ENCODE measurements at regions not wholly inside any gene's neighbourhood (a gene's known extent, or its start where the extent isn't known, plus 50 kb on each side); places are given as distances from the start of the nearest gene placed in this dataset.

DNA sequence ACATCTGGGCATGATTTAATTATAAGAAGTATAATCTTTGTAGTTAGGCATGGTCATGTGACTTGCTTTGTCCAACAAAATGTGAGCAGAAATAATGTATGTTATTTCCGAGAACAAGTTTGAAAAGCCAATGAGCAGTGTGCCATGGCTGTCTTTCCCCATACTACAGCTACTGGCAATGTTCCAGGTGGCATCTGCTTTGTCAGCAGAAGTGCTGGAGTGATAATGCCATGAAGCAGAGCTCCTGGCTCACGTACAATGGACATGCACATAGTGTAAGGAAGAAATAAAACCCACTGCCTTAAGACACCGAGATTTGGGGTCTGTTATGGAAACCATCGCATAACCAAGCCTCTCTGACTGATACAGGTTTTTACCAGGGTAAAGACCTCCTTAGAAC, 212.6 kb upstream of the RASGEF1B start:
- Histone ChIP-seq H3K4me1 (ENCODE audit: control insufficient read depth in 2 of 2, insufficient read depth in 2 of 2, low read length in 2 of 2) (peaks cover 0 to 4% of the 10 kb centered on the region in 2 donors), H2AFZ (ENCODE audit: insufficient read depth, low read depth, low read length, poor library complexity, severe bottlenecking) (no peak overlapping the region), H4K20me1 (ENCODE audit: control insufficient read depth, insufficient read depth, low read length, poor library complexity, severe bottlenecking) (no peaks in the 10 kb centered on the region), H3K9ac (ENCODE audit: low read length) (no peak overlapping the region), H3K79me2 (ENCODE audit: control insufficient read depth, insufficient read depth, low read length) (no peaks in the 10 kb centered on the region), H3K27ac (ENCODE audit: low read length in 2 of 2) (no peak overlapping the region), H3K27me3 (replicated peaks in 1 of 4; ENCODE audit: control extremely low read depth in 1 of 4, control insufficient read depth in 3 of 4, insufficient read depth in 4 of 4, low read length in 3 of 4) (no peaks in the 10 kb centered on the region), H3K36me3 (replicated peaks in 1 of 2; ENCODE audit: control extremely low read depth in 1 of 2, control insufficient read depth in 1 of 2, extremely low read depth in 1 of 2, insufficient read depth in 2 of 2, low read length in 1 of 2) (no peaks in the 10 kb centered on the region), H3K4me2 (replicated peaks; ENCODE audit: low read depth, low read length, poor library complexity, severe bottlenecking) (no peak overlapping the region), H3K9me3 (ENCODE audit: control extremely low read depth in 1 of 3, control insufficient read depth in 2 of 3, insufficient read depth in 1 of 3, low read length in 2 of 3) (no peaks in the 10 kb centered on the region), H3K4me3 (ENCODE audit: control extremely low read depth in 1 of 5, extremely low read depth in 1 of 5, insufficient read depth in 1 of 5, low read depth in 2 of 5, low read length in 4 of 5) (no peak overlapping the region)
- no peak overlapping the region for H3K27ac Mint-ChIP-seq
- no peaks in the 10 kb centered on the region for H3K27me3 Mint-ChIP-seq
- DNase-seq: no peak
- no peak overlapping the region for H3K4me3 Mint-ChIP-seq
- ChIA-PET POLR2A (no interaction called here), CTCF (interaction anchor here (0.8 to 9.2 kb wide), 2 partner anchors 13 to 215 kb away, joined by 3 to 148 read pairs; partner anchors contain the start of gene RASGEF1B)
- no peak for ATAC-seq (ENCODE audit: low read depth)
- H3K9me3 Mint-ChIP-seq (ENCODE audit: insufficient read depth): peaks cover 2% of the 10 kb centered on the region
- WGBS (ENCODE audit: insufficient coverage): 87% methylated on average over 3 of the region's 4 CpGs
- peaks cover 5% of the 10 kb centered on the region for H3K4me1 Mint-ChIP-seq
- intact Hi-C loops (cut with micrococcal nuclease): no loop called here
- TF ChIP-seq EZH2 (IDR thresholded peaks at IDR 0.05; ENCODE audit: borderline replicate concordance, insufficient read depth, low read depth, low read length, poor library complexity, severe bottlenecking) (no peak), CTCF (IDR thresholded peaks at IDR 0.05) (no peak)

GRCh38 chr4:81682492-81682891, 210.8 kb upstream of the RASGEF1B start:
- no peaks in the 10 kb centered on the region for H4K20me1 ChIP-seq (ENCODE audit: control insufficient read depth, insufficient read depth, low read length, poor library complexity, severe bottlenecking)
- H2AFZ ChIP-seq (ENCODE audit: insufficient read depth, low read depth, low read length, poor library complexity, severe bottlenecking): no peak overlapping the region
- no peaks in the 10 kb centered on the region for H3K9me3 ChIP-seq (ENCODE audit: control extremely low read depth in 1 of 3, control insufficient read depth in 2 of 3, insufficient read depth in 1 of 3, low read length in 2 of 3)
- no peaks in the 10 kb centered on the region for H3K36me3 ChIP-seq (replicated peaks in 1 of 2; ENCODE audit: control extremely low read depth in 1 of 2, control insufficient read depth in 1 of 2, extremely low read depth in 1 of 2, insufficient read depth in 2 of 2, low read length in 1 of 2)
- ChIA-PET POLR2A (no interaction called here), CTCF (no interaction called here)
- no peak overlapping the region for H3K27ac ChIP-seq (ENCODE audit: low read length in 2 of 2)
- H3K4me1 ChIP-seq (ENCODE audit: control insufficient read depth in 2 of 2, insufficient read depth in 2 of 2, low read length in 2 of 2): no peaks in the 10 kb centered on the region
- no peak for ATAC-seq (ENCODE audit: low read depth)
- no peaks in the 10 kb centered on the region for H3K4me1 Mint-ChIP-seq
- no peak for DNase-seq
- H3K27ac Mint-ChIP-seq: no peak overlapping the region
- WGBS (ENCODE audit: insufficient coverage): 95% methylated on average over 3 of the region's 6 CpGs
- H3K9me3 Mint-ChIP-seq (ENCODE audit: insufficient read depth): peaks cover 2% of the 10 kb centered on the region
- H3K4me2 ChIP-seq (replicated peaks; ENCODE audit: low read depth, low read length, poor library complexity, severe bottlenecking): no peak overlapping the region
- intact Hi-C loops (cut with micrococcal nuclease): no loop called here
- no peaks in the 10 kb centered on the region for H3K27me3 ChIP-seq (replicated peaks in 1 of 4; ENCODE audit: control extremely low read depth in 1 of 4, control insufficient read depth in 3 of 4, insufficient read depth in 4 of 4, low read length in 3 of 4)
- H3K27me3 Mint-ChIP-seq: no peaks in the 10 kb centered on the region
- TF ChIP-seq EZH2 (IDR thresholded peaks at IDR 0.05; ENCODE audit: borderline replicate concordance, insufficient read depth, low read depth, low read length, poor library complexity, severe bottlenecking) (no peak), CTCF (IDR thresholded peaks at IDR 0.05) (no peak)
- no peaks in the 10 kb centered on the region for H3K79me2 ChIP-seq (ENCODE audit: control insufficient read depth, insufficient read depth, low read length)
- no peak overlapping the region for H3K9ac ChIP-seq (ENCODE audit: low read length)
- no peak overlapping the region for H3K4me3 Mint-ChIP-seq
- H3K4me3 ChIP-seq (ENCODE audit: control extremely low read depth in 1 of 5, extremely low read depth in 1 of 5, insufficient read depth in 1 of 5, low read depth in 2 of 5, low read length in 4 of 5): no peak overlapping the region
